Nephron progenitor cell (in vitro differentiated cells): ENCODE measurements at regions not wholly inside any gene's neighbourhood (a gene's known extent, or its start where the extent isn't known, plus 50 kb on each side); places are given as distances from the start of the nearest gene placed in this dataset.
"Not testable (repeated sequence)": the region's sequence is repeated elsewhere in the genome, so short reads cannot be mapped to it uniquely, and the experiment has no call there.

Experiments
- DNase-seq: peaks from one replicate; pipeline ENCODE4 v3.0.0; 2021
- H3K27ac Mint-ChIP-seq: 2 replicates; pipeline ENCODE4 v1.8.0; 2021; ENCODE audit warnings: mild to moderate bottlenecking, moderate library complexity, mixed read lengths
- H3K27me3 Mint-ChIP-seq: 2 replicates; pipeline ENCODE4 v1.8.0; 2021; ENCODE audit warnings: mild to moderate bottlenecking, low read depth, mixed read lengths; ENCODE audit not compliant: poor library complexity
- H3K36me3 Mint-ChIP-seq: 2 replicates; pipeline ENCODE4 v1.8.0; 2021; ENCODE audit warnings: low read depth, mixed read lengths
- H3K4me1 Mint-ChIP-seq: 2 replicates; pipeline ENCODE4 v1.8.0; 2021; ENCODE audit warnings: mixed read lengths
- H3K4me3 Mint-ChIP-seq: 2 replicates; pipeline ENCODE4 v1.8.0; 2021; ENCODE audit warnings: mild to moderate bottlenecking, moderate library complexity, mixed read lengths
- H3K9me3 Mint-ChIP-seq: 2 replicates; pipeline ENCODE4 v1.8.0; 2021; ENCODE audit warnings: mild to moderate bottlenecking, moderate library complexity, mixed read lengths
- CTCF ChIP-seq: fragments of 200-600 bp; sonication (generic); IDR thresholded peaks from 2 replicates; pipeline ENCODE4 v1.5.0; 2021; ENCODE audit warnings: antibody characterized with exemption

- Mint-ChIP-seq H3K9me3 (no peaks in the 10 kb centered on the region), H3K4me1 (peaks cover 8% of the 10 kb centered on the region), H3K36me3 (no peaks in the 10 kb centered on the region), H3K4me3 (no peak overlapping the region), H3K27me3 (peaks cover 6% of the 10 kb centered on the region), H3K27ac (peak overlapping the region; percentile 67)
- DNase-seq, result no peak
- TF ChIP-seq CTCF, result no peak
Measured at GRCh38 chr2:228763379-228763981, 507.6 kb downstream of the PID1 start.

- Mint-ChIP-seq H3K27me3 (peaks cover 6% of the 10 kb centered on the region), H3K9me3 (no peaks in the 10 kb centered on the region), H3K36me3 (no peaks in the 10 kb centered on the region), H3K4me3 (no peak overlapping the region), H3K4me1 (peaks cover 8% of the 10 kb centered on the region), H3K27ac (no peak overlapping the region)
- DNase-seq, result no peak
- TF ChIP-seq CTCF, result no peak
Measured at GRCh38 chr2:228762565-228762964, 508.5 kb downstream of the PID1 start.

- DNase-seq, H3K4me3 Mint-ChIP-seq, H3K36me3 Mint-ChIP-seq, H3K27me3 Mint-ChIP-seq, H3K27ac Mint-ChIP-seq, H3K4me1 Mint-ChIP-seq: not testable (repeated sequence)
- peaks cover 11% of the 10 kb centered on the region for H3K9me3 Mint-ChIP-seq
Measured at GRCh38 chr2:228755661-228756060, 515.4 kb downstream of the PID1 start.

- no peak for TF ChIP-seq CTCF
- no peak overlapping the region for H3K4me3 Mint-ChIP-seq
- H3K9me3 Mint-ChIP-seq, result no peaks in the 10 kb centered on the region
- no peaks in the 10 kb centered on the region for H3K36me3 Mint-ChIP-seq
- no peak for DNase-seq
- peaks cover 5% of the 10 kb centered on the region for H3K27me3 Mint-ChIP-seq
- H3K27ac Mint-ChIP-seq, result no peak overlapping the region
- H3K4me1 Mint-ChIP-seq, result peaks cover 6% of the 10 kb centered on the region
Measured at GRCh38 chr2:228747483-228747882, 523.6 kb downstream of the PID1 start.

- H3K4me1 Mint-ChIP-seq, result no peaks in the 10 kb centered on the region
- no peak overlapping the region for H3K4me3 Mint-ChIP-seq
- H3K27ac Mint-ChIP-seq, result no peak overlapping the region
- no peak for DNase-seq
- H3K36me3 Mint-ChIP-seq, result no peaks in the 10 kb centered on the region
- H3K27me3 Mint-ChIP-seq, result no peaks in the 10 kb centered on the region
- H3K9me3 Mint-ChIP-seq, result peaks cover 5% of the 10 kb centered on the region
- TF ChIP-seq CTCF, result no peak
Measured at GRCh38 chr2:228738671-228739380, 532.3 kb downstream of the PID1 start.

GRCh38 chr2:228735697-228736096, 535.4 kb downstream of the PID1 start:
- Mint-ChIP-seq H3K4me1 (no peaks in the 10 kb centered on the region), H3K9me3 (peaks cover 4% of the 10 kb centered on the region), H3K27ac (no peak overlapping the region), H3K36me3 (no peaks in the 10 kb centered on the region), H3K4me3 (no peak overlapping the region), H3K27me3 (no peaks in the 10 kb centered on the region)
- no peak for TF ChIP-seq CTCF
- DNase-seq, result no peak
